Epithelial cell of esophagus (primary cell): ENCODE measurements at regions not wholly inside any gene's neighbourhood (a gene's known extent, or its start where the extent isn't known, plus 50 kb on each side); places are given as distances from the start of the nearest gene placed in this dataset.
A peak's percentile ranks its signal among the peaks of the same experiment; 100 is the strongest.

Source experiments
- DNase-seq: peaks from one replicate; pipeline ENCODE4 v3.0.0; 2010; ENCODE audit warnings: low read depth
- H3K4me3 ChIP-seq: 2 replicates; pipeline ENCODE4 v1.5.1; 2011; ENCODE audit warnings: mild to moderate bottlenecking, low read length, control low read depth
- TF ChIP-seq, protein P1 (sequence below): IDR thresholded peaks from 2 replicates; pipeline ENCODE4 v1.5.1; 2011; ENCODE audit warnings: low read depth, mild to moderate bottlenecking, low read length, control low read depth, inconsistent platforms; ENCODE audit not compliant: insufficient read depth; ENCODE audit errors: missing control alignments

DNA sequence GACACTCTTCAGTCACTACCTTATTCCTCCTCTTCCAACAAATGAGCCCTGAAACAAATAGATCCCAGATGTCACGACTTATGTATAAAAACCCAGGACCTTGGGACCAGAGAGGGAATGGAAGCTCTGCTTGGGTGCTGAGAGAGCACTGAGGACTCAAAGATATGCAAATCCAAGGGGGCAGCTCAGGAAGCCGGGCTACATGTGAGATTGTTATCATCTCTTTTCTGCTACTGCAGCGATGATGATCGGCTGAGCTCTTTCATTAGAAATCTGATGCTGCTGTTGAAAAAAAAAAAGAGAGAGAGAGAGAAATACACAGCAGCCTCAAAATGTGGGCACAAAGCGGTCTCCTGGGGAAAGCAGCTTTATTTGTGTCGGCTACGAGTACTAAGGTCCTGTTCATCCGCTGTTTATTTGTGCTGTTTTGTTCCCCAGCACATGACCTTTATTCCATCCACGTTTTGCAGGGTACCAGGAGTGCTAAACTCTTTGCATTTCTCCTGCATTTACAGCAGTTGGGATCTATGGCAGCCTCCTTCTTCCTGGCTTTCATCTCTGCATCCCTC lies 120.2 kb downstream of the TRIM29 start:
- TF ChIP-seq, protein P1, sequence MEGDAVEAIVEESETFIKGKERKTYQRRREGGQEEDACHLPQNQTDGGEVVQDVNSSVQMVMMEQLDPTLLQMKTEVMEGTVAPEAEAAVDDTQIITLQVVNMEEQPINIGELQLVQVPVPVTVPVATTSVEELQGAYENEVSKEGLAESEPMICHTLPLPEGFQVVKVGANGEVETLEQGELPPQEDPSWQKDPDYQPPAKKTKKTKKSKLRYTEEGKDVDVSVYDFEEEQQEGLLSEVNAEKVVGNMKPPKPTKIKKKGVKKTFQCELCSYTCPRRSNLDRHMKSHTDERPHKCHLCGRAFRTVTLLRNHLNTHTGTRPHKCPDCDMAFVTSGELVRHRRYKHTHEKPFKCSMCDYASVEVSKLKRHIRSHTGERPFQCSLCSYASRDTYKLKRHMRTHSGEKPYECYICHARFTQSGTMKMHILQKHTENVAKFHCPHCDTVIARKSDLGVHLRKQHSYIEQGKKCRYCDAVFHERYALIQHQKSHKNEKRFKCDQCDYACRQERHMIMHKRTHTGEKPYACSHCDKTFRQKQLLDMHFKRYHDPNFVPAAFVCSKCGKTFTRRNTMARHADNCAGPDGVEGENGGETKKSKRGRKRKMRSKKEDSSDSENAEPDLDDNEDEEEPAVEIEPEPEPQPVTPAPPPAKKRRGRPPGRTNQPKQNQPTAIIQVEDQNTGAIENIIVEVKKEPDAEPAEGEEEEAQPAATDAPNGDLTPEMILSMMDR = no peak
- DNase-seq = no peak
- H3K4me3 ChIP-seq = no peak overlapping the region

DNA sequence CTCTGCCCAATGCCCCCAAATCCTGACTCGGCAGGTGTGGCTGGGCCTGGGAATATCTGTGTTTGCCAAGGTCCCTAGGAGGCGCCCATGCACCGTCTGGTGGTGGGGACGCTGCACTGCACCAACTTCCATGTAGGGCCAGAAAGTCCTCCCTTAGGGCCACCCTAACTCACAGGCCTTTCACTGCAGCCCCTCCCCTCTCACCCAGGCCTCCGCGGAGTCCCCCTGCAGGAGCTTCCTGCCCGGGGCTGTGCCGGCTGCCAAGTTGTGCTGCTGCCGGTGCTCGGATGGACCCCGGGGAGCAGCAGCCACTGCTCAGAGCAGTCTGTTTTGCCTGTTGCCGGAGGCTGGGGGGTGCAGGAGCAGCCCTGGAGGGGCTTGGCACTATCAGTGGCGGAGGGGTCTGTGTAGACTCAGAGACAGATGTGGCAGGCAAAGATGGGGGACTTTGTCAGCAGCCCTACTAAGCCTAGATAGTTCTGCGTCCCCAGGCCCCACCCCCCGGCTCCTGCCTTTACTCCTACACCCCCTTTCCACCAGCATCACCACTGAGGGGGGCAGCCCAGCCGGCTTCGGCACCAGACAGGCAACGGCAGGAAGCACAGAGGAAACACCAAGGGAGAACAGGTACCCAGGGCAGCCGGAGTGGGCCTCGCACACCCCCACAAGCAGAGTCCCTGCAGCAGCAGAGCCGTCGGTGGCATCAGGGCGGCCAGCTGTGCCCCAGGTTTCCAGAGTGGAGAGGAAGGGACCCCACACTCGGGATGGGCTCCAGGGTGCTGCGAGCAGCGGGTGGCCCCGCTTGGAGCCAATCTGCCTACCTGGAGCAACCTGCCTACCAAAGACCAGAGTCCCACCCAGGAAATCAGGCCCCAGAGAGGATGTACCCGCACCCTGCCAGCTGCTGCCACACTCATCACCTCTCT lies 124.3 kb downstream of the TRIM29 start:
- H3K4me3 ChIP-seq = no peak overlapping the region
- peak; percentile 66 for DNase-seq
- TF ChIP-seq, protein P1 = peak; percentile 93

DNA sequence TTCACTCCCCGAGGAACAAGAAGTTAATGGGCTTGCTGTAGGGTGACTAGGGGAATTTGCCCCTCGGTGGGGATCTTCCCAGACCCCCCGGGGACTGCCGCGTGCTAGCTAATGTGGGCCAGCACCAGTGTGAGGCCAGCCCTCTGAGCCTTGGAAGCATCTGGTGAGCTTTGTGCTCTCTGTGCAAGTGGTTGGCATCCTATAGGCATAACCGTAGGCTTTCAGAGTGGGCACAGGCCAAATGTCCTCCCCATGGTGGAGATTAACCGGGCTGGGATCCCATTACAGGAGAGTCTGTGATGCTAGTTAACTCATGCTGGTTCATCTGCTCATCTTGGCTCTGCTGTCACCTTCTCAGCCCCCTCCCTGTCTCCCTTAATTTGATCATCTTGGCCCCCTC lies 125.7 kb downstream of the TRIM29 start:
- TF ChIP-seq, protein P1 = no peak

DNA sequence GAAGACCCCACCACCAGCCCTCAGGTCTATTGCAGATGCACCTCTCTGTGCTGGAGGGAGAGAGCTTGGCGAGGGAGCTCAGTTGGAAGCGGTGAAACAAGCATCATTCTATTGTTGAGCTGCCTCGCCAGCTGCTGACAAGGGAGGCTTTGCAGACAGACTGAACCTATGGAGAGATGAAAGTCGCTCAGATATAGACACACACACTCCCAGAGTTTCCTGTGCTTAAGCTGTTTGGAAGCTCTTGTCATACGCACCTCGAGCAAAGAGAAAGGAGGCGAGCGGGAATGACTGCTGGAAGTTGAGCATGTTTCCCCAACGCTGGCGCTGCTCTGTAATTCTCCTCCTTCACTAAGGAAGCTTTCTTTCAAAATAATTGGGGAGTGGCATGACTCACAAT lies 126.1 kb downstream of the TRIM29 start:
- DNase-seq = no peak
- TF ChIP-seq, protein P1 = no peak
- H3K4me3 ChIP-seq = no peak overlapping the region

More for the DNA sequence above, 125.7 kb downstream of the TRIM29 start:
- H3K4me3 ChIP-seq = no peak overlapping the region
- no peak for DNase-seq

DNA sequence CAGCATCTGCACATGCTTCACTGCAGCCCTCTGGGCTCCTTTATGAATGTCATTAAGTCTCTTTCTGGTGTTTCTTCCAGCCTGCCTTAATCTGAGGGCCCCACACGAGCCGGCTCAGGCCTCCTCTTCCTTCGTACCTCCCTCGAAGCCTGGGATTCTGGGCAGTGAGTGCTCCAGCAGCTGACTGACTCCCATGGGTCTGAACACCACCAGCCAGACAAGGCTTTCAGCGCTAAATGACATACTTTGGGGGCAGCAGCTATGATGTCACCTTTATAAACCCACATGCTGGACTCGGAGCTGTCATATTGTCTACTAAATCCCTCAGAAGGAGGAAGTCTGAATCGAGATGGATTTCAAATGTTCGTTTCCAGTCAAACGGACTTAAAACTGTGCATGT lies 127.1 kb downstream of the TRIM29 start:
- DNase-seq = no peak
- TF ChIP-seq, protein P1 = no peak
- no peak overlapping the region for H3K4me3 ChIP-seq

DNA sequence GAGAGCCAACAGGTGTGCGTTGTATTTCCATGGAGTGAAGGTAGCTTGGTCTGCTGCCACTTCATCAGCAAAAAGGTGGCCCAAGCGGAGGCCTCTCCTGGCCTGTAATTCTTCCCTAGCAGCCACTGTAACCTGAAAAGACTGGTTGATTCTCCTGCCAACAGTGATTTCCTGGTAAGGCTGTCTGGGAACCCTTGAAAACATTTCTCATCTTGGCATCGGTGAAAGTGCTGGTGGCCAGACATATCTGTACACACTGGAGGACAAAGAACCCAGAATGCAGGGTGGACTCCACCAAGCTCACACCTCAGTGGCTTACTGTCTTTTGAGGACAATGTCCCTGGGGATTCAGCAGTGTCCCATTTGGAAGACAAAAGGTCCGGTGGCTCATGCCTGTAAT lies 128.0 kb downstream of the TRIM29 start:
- H3K4me3 ChIP-seq = no peak overlapping the region
- no peak for DNase-seq
- TF ChIP-seq, protein P1 = no peak
